Stimulated activated CD8-positive, alpha-beta memory T cell treated with anti-CD3 and anti-CD28 coated beads, Interleukin-15, amount 100 ng/mL, for 48 hours (primary cell): ENCODE measurements at regions not wholly inside any gene's neighbourhood (a gene's known extent, or its start where the extent isn't known, plus 50 kb on each side); places are given as distances from the start of the nearest gene placed in this dataset.

Experiments
- DNase-seq, 2 donors: peaks; one replicate each; pipeline ENCODE4 v3.0.0-alpha.2; 2020; ENCODE audit warnings: low read depth in 2 of 2

- no peak for DNase-seq
These were observed 239.9 kb upstream of the DYNLRB2 start for GRCh38 chr16:80300876-80301275.

DNA sequence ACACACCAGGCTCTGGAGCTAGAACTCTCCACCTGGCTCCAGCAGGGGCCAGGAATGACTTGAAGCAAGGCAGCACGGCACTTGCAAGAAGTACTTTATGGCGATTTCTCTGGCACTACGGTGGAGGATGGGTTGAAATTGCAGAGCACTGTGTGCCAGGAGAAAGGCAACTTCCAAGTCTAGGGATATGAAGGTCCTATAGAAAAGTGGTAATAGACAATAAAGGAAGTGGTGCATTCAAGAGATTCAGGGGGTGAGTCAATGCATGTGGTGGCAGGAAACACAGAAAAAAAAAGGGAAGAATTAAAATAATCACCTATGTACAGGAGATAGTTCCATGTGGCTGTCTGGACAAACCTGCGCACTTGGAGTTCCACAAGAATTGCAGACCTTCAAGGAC lies 240.3 kb upstream of the DYNLRB2 start:
- DNase-seq = no peak

GRCh38 chr16:80299416-80299815 lies 241.4 kb upstream of the DYNLRB2 start:
- no peak for DNase-seq

- no peak for DNase-seq
These were observed 242.1 kb upstream of the DYNLRB2 start for GRCh38 chr16:80298676-80299075.

- DNase-seq = no peak
These were observed 244.8 kb upstream of the DYNLRB2 start for GRCh38 chr16:80296034-80296433.

DNA sequence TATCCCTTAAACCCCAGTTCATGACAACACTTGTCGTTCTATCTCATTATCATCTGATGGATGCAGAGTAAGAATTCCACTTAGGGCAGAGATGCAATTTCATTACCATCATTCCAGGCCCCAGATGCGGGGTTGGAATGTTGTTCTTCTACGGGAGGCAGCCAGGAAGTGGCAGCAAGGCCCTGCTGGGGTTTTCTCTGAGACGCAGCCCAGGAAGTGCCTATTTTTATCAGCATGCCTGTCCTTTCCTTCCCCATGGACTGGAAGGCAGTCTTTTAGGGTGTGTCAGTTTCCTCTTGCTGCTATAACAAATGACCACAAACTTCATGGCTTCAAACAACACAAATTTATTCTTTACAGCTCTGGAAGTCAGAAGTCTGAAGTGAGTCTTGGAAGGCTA lies 246.6 kb upstream of the DYNLRB2 start:
- DNase-seq = no peak

DNA sequence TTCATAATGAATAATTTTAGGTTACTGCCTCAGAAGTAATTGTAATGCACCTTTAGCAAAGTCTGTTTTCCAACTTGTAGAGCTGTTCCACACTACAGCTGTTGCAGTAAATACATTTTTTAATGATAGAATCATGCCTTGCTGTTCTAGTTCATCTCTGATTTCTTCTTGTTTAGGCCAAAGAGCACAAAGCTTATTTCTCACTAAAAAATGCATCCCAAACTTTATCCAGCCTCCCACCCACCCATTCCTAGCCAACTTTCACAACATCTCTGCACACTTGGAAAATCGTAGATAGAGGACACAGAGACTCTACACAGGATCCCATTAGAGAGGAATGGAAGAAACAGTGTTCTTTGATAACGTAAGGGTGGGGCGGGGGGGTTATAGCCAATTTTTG lies 252.2 kb upstream of the DYNLRB2 start:
- DNase-seq = no peak

GRCh38 chr16:80287674-80288073 lies 253.1 kb upstream of the DYNLRB2 start:
- DNase-seq = no peak

DNA sequence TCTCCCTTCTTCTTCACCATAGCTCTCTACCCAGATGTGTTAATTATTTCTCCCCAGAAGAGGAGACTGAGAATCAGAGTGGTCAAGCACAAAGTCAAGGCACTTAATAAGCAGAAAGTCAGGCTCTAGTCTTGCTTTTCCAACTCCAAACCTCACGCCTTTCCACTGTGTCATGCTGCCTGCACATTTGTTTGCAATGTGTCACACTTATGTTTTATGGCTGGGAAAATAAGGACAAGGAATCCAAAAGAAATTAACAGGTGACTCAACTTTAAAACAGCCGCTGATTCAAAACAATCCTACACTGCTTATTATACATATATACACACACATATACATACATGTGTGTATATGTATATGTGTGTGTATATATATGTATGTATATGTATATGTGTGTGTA lies 255.7 kb upstream of the DYNLRB2 start:
- no peak for DNase-seq

DNA sequence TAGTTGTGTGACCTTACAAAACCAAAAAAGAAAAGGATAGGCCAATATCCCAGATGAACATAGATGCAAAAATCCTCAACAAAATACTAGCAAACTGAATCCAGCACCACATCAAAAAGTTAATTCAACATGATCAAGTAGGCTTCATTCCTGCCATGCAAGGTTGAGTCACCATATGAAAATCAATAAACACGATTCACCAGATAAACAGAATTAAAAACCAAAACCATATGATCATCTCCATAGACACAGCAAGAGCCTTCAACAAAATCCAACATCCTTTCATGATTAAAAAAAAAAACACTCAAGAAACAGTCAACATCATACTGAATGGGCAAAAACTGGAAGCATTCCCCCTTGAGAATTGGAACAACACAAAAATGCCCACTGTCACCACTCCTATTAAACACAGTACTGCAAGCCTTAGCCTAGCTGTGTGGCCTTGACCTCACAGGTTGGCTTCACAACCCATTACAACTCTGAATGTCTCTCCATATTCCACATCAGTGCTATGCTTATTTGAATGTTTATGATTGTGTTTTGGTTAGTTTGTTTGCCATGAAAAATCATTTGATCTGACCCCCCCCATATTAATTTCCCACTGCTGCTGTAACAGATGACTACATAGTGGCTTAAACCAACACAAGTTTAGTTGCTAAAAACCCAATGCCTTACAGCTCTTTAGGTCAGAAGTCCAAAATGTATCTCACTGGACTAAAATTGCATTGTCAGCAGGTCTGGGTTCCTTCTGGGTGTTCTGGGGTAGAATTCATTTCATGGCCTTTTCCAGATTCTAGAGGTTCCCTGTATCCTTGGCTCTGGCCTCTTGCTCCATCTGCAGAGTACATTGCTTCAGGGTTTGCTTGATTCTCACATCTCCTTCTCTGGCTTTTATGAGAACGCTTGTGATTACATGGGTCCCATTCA lies 257.1 kb upstream of the DYNLRB2 start:
- no peak for DNase-seq

DNA sequence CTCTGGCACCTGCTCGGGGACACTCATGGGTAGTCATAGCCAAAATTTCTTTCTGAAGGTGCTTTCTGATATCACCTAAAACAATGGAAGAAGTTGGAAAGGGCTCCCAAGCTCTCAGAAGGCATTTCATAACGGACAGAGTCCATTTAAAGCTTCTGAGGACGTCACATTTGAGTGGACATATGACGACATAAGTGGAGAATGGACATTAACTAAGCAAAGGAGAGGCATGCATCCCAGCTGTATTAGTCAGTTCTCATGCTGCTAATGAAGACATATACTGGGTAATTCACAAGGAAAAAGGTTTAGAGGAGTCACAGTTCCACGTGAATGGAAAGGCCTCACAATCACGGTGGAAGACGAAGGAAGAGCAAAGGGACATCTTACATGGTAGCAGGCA lies 260.2 kb upstream of the DYNLRB2 start:
- no peak for DNase-seq

- no peak for DNase-seq
These were observed 261.1 kb upstream of the DYNLRB2 start for GRCh38 chr16:80279656-80280055.

DNA sequence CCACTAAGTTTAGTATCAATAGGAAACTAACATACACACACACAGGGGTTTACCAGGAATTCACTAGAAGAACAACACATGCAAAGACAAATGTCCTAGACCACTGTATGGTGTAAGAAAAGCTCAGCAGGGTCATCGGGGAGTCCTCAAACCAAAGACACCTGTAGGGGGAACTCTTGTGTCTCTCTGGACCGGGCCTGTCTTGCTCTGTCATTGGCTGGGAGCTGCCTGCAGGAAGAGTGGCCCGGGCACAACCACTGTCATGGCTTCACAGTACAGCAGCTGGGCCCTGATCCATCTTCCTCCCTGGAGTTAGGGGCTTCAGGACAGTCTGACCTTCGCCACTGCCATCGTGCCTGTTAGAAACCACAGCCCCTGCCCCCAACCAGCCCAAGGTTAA lies 263.6 kb upstream of the DYNLRB2 start:
- DNase-seq = no peak

DNA sequence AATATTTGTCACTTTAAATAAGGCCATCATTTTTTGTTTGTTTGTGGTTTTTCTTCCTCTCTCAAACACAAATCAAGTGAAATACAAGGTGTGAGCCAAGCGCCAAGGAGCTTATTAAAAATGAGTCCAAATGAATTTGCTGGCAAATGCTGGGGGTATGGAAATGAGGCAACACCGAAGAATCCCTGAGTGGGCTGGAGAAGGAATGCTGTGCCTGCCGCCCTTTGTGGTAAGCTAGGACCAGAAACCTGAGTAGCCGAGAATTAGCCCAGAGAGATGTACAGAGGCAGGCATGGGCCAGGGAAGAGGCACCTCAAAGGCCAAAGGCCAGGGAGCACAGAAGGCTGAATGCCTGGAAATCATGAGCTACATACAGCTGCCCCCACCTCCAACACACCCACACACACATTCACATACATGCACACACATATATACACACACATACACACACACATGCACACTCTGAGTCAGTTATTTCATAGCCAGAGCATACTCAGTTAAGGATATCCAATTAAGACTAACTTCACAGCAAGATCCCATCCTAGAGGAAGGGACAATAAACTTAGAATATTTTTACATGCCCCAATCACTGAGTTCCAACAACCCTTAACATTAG lies 266.1 kb upstream of the DYNLRB2 start:
- no peak for DNase-seq

DNA sequence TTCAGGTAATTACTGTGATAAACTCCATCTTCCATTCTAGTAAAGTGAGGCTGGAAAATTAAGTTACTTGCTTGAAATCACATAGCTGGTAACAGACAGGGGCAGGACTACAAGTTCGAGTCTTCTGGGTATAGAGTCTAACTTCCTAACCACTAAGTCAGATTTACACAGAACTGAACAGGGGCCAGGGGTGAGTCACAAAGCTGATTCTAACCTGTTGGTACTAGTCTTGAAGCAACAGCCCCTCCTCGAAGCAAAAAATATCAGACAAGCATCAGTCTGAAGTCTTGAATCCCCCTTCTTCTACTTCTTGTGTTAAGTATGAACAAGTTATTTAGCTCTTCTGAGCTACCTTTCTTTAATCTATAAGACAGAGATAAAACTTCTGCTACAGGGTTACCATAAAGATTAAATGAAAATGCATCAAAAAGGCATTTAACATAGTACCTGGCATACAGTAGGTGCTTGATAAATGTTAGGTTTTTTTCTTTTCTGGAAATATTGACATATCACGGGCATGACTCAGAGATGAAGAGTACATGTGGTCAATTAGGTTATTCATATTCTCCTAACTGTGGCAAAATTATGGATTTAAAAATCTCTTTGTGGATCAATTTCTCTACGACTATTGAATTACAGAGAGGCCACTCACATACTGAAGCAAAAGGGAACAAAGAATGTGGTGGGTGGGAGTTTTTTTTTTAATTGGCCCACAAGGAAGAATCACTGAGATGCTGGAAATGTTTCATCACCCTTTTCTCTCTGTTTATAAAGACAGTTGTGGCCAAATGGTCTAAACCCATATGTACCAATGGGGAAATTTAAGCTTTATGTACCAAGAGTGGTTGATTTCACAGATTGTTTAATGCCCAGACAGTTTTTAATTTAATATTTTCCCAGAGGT lies 266.9 kb upstream of the DYNLRB2 start:
- DNase-seq = no peak

- DNase-seq = no peak
These were observed 275.0 kb upstream of the DYNLRB2 start for GRCh38 chr16:80265624-80266306.

- DNase-seq = no peak
These were observed 276.7 kb upstream of the DYNLRB2 start for GRCh38 chr16:80263848-80264694.

DNA sequence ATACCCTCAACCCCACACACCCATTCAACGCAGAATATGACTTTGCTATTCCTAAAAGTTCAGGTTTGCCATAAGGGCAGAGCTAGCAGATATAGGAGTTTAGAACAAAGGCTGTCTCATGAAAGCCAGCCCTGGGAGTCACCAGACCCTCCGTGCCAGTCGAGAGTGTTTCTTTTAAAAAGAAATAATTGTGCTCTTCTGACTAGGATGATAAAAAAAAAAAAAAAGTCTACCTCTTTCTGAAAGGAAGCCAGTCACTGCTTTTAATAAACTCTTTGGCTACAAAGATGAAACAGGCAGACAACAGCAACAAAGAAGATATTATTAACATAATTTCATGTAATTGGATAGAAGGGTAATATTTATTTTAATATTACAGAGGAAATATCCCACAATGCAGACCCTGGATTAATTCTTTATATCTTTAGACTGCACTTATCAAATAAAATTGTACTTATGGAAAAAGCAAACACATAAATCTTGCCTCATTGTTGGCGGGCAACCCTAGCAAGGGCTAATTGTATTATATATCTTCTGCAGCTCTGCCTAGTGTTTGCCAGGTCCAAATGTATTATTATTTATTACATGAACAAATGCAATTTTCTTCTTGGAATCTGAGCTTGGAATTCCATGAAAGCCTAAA lies 277.5 kb upstream of the DYNLRB2 start:
- DNase-seq = no peak

DNA sequence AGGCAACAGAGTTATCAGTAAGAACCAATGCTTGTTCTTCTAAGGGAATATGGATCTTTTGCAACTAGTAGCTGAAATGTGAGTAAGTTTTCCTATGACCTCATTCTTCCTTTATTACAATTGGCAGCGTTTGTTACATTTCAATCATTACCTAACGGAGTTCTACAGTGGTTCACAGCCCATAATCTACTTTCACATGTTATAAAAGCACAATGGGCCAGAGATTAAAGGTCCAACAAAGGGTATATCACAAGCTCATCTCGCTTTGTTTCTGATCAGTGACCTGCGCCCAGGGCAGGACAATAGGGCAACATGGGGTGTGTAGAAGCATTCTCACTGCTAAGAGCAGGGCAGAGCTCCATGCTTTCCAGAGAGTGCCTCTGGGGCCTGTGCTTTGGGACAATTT lies 279.9 kb upstream of the DYNLRB2 start:
- DNase-seq = no peak

- no peak for DNase-seq
These were observed 281.4 kb upstream of the DYNLRB2 start for GRCh38 chr16:80259290-80259805.
